HG03095 (cell line): ENCODE measurements at regions not wholly inside any gene's neighbourhood (a gene's known extent, or its start where the extent isn't known, plus 50 kb on each side); places are given as distances from the start of the nearest gene placed in this dataset.
"Not testable (repeated sequence)": the region's sequence is repeated elsewhere in the genome, so short reads cannot be mapped to it uniquely, and the experiment has no call there.

Source experiments
- ATAC-seq: cut with Tn5 transposase; IDR thresholded peaks from one replicate; pipeline ENCODE4 v1.9.1; 2021; ENCODE audit warnings: moderate library complexity; ENCODE audit not compliant: unreplicated experiment

DNA sequence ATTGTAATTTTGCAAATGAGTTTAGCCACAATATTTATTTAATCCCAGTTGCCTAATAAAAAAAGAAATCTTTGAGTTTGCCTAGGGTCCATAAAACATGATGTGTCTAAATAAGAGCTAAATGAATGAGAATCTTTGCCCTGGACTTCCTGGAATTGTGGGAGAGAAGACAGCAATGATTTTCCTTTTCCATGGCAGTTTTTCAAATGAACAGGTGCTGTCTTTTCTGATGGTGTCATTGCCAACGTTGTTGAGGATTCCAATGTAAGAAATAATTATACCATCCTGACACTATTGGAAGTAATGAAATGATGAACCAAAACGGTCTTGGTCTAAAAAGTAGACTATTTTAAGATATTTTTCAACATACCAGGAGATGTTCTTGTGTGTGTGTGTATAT, 984.7 kb upstream of the CELF2 start:
- ATAC-seq: no peak

DNA sequence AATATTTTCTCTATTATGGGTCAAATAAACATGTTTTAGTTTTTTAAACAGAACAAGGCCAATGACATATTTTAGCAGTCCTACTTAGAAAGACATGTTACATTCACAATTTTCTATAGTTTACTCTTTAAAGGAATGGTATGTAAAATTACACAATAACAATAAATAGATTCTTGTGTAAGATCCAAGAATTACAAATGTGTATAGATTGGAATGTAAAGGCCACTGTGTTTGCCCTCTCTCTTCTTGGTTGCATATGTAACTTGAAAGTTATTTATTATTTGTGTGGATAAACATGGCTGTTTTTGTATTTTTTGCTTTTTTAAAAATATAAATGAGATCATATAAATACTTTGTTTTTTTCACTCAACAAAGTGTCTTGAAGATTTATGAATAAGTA, 979.3 kb upstream of the CELF2 start:
- ATAC-seq: no peak

DNA sequence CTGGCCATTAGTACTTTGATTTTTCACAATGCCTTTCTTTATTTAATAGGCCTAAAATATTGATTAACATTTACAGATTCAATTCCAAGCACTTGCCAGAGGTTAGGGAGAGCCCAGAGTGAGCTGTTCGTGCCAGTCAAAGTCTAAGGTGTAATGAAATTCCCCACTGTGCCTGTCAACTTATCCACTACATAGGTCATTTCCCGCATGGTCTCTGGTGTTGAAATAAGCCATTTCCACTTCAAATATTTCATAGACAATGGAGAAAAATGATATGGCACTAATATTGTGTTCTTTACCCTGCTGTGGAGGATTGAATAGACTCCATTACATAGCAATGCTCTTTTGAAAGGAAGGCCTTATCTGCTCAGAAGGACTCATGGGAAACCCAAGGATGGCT, 978.1 kb upstream of the CELF2 start:
- no peak for ATAC-seq

DNA sequence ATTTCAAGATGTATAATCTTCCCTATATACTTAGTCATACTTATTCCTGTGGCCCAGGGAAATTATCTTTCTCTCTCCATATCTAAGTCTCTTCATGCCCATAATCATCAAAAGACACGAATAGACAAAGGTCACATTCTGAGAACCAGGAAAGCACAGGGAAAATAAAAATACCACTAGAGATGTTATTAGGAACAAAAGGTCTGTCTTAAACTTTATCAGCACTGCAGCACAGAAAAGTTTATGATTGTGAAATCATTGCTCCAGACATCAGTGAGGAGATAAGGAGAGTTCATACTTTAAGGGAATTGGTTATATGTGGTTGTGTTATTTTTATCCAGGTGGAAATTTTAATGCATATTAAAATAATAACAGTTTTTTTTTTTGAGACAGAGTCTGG, 974.6 kb upstream of the CELF2 start:
- no peak for ATAC-seq

DNA sequence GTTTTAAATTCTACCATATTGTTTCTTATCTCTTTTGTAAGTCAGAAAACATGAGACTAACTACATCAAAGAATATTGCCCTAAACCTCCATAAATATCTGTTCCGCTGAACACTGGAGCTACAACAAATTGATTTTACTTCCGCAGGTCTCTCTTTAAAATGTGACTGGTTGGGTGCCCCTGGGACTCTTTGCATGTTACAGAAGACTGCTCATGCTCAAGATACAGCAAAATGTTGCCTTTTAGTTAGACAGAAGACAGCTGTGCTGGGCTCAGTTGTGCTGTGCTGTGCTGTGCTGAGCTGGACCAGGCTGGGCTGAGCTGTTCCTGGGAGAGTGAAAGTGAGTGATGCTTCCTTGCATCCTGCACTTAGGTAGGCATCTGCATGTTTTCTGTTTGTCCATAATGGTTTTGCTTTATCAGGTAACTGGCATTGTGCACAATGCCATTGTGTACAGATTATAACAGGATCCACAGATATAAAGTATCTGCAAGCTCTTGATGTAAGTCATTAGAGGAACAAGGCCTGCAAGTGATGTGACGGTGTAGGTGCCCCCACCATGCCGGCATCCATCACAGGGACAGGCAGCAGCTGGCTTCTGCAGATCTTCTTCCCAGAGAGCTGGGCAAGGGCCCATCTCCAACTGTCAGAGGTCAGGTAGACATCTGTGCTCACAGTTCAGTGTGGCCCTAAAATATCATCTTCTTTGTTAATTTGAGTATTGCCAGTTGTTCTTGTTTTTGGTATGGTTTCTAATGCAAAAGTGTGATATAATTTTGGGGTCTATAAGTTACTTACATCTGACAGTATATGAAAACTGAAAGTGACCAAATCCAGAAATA, 972.5 kb upstream of the CELF2 start:
- ATAC-seq: peak; percentile 75

DNA sequence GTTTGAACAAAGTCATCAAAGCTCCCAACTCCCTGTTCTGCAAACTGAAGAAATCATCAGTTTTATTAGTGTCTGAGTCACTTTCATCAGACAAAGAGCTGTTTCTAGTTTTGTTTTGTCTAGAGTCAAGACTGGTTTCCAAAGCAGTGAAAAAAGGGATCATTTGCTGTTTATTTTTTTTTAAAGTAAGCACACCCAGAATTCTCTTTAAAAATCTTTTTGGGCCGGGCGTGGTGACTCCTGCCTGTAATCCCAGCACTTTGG, 972.0 kb upstream of the CELF2 start:
- peak; percentile 48 for ATAC-seq

DNA sequence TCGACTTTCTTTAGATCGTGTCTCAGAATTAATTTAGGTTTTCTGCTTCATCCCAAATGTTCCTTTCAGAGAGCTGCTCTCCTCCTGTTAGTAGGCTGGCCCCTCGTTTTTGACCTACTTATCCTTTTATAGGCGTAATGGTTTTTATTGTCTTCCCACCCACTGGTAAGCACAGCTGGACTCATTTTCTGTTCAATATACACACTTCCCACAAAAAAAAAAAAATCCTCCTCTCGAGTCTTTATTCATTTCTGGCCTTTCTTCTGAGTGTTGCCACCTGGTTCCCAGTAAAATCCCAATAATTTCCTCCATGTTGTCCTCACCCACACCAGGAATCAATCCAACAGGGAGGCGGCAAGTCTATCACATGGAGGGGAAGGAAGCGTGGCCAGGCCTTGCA, 970.2 kb upstream of the CELF2 start:
- no peak for ATAC-seq

DNA sequence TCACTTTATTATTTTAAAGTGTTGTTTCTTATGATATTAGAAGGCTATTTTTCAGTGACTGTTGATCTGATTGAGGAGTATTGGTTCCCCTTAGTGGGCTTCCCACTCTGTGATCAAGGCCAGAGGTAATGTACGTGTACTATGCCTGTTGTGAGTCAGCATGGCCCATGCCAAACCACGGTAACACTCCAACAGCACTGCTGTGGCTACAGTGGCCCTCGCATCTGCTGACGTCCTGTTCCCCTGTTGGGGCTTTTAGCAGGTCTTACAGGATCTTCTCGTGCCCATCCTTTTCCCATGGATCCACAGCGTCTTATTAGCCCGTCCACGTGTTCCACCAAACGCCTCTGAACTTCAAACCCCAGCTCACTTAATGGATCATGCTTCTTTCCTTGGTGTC, 964.6 kb upstream of the CELF2 start:
- ATAC-seq: no peak

DNA sequence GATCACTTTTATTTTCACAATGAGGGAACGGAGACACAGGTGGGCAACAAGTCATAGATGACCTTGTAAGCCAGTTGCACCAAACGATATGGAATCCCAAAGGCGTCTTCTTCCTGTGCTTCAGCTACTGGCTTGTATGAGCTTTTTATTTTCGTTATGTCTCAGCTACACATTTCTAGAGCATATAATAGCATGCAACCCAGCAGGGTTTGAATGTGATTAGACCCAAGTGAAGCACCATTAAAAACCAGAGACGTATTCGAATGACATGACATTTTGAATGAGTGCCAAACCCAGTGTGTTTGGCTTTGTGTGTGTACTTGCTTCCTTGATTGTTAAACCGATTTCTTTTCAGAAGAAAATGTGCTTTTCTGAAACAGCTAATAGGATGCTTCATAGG, 963.2 kb upstream of the CELF2 start:
- ATAC-seq: no peak

DNA sequence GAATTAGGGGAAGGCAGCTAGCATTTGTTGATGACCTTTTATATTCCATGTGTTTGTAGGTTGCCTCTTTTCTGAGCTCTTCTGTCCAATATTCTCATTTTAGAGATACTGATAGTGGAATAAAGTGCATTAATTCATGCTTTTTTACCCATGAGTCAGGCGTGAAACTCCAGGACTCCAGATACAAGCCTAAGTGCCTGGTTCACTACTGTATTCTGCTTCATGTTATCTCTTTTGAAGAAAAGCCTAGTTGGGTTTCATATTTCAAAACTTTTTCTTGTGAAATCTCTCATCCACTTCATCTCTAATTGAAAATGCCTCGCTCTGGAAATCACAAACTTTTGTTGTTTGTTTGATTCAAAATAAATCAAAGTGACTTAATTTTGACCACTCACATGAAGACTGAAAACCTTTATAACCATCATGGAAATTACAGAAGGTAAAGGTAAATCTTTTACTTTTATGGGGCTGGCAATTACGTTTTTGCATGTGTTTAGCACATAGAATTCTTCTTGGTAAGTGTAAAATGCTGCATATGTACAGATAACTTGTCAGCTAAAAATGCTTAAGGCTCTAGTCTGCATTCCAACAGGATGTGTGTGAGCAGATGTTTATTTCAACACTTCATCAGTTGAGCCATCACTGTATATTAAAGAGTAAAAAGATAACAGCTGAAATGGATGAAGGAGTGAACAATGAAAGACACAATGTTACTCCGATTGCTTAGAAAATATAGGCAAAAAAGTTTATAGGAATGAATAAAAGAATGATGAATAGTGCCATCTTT, 961.8 kb upstream of the CELF2 start:
- no peak for ATAC-seq

DNA sequence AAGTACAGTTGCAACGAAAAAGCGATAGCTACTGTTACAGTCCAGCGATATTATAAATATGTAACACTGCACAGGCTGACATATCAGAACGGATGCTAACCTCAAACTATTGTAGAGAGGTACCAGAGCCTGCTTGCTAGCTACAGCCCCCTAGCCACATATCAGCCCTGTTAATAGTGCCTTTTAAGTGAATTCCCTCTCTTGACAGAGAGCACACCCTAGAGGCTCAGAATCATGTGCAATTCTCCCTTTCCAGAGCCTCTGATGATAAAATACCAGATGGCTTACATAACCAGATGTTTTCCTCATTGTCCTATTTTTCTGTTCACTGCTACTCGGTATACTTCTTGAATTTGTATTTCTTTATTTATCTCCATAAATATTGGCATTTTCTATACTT, 960.7 kb upstream of the CELF2 start:
- no peak for ATAC-seq

DNA sequence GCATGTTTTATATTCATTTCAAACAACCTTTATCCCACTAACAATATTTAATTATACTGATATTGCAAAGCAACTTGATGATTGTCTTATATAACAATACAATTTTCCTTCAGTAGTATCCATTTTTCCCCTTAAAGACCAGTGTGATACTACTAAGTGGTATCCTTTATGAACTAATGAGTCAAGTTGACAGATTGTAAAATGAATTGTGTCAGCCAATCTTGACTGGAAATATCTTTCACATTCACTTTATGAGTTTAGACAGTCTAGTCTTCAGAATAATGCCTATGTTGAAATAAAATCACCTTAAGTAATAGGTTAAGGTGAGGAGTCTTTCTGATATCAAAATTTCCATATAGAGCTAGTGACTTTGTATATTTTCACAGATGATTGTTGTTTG, 950.0 kb upstream of the CELF2 start:
- no peak for ATAC-seq

DNA sequence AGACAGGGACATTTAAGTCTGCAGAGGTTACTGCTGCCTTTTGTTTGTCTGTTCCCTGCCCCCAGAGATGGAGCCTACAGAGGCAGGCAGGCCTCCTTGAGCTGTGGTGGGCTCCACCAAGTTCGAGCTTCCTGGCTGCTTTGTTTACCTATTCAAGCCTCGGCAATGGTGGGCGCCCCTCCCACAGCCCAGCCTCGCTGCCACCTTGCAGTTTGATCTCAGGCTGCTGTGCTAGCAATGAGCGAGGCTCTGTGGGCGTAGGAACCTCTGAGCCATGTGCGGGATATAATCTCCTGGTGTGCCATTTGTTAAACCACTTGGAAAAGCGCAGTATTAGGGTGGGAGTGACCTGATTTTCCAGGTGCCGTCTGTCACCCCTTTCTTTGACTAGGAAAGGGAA, 942.8 kb upstream of the CELF2 start:
- not testable (repeated sequence) for ATAC-seq

DNA sequence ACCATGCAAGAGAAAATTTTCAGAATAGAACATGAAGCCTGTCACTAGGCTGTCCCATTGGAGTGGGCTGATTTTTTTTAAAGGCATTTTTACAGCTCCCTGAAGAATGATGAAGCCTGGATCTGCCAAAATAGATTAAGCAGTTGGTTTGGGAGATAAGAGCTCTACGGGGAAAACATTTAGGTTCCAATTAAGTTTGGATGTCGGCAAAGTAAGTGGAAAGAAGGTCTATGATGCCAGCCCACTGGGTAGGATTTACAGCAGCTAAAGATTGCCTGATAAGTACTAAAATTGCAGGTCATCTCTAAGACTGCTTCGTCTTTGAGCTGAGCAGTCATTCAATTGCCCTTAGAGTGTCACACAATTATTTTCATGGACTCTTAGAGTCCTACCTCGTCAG, 939.2 kb upstream of the CELF2 start:
- no peak for ATAC-seq

DNA sequence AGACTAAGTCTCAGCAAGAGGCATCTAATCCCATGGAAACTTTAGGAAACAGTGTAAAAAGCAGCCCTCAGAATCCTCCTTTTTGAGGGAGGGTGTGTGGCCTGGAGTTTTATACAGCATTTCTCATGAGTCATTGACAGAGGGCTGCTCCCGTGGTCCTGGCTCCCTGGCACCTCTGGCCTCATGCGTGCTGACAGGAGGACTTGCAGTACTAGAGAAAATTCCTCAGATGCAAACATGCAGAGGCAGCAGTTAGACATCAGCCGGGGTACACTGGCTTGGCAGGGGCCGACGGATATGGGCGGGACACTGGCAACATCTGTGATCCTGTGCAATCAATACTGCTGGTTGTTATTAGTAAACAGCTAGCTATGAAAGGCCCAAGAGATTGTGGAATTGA, 925.1 kb upstream of the CELF2 start:
- no peak for ATAC-seq

DNA sequence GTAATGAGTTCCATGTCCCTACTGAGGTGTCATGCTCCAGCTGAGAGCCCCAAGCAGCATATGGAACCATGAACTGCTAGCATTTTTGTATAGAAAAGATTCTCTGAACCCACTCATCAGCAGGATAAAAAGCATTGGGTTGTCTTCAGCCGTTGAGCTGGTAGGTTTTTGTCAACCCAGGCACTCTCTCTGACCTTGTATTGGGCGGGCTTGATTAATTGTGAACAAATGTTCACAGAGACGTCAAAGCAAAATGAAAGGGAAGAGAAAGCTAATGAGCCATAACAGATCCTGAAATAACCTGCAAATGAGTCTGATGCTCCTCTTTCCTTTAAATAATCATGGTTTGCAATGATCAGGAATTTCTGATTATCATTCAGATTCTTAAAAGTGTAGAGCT, 924.7 kb upstream of the CELF2 start:
- no peak for ATAC-seq

DNA sequence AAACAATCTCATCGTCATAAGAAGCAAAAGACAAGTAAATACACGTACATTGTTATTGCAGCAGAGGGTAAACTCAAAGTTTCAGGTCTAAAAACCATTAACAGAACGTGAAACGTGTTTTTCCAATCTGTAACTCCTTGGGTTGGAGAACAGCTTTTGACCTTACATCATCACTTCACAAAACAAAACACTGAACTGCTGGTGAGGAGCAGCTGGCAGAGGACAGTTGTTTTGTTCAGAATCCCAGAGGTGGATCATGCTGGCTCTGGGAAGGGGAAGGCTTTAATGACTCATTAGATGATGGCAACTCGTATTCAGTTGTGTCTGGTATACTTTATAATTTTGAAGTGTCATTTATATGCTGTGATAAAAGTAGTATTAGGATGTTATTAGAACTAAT, 923.0 kb upstream of the CELF2 start:
- ATAC-seq: no peak

DNA sequence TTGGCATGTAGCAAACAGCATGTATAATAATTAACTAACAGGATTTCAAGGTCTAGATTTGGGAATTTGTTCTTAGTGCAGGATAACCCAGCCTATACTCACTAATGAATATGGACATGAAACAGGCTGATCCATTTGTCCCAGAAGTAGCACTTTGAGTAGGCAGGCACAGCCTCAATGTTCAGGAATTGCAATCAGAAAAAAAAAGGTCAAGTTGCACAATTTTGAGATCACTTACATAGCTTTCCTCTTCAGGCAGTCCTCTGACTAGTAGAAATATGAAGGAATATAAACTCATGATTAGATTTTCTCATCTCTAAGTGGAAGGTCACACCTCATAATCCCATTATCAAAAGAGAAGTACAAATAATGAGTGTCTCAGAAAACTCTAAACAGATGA, 921.4 kb upstream of the CELF2 start:
- no peak for ATAC-seq

DNA sequence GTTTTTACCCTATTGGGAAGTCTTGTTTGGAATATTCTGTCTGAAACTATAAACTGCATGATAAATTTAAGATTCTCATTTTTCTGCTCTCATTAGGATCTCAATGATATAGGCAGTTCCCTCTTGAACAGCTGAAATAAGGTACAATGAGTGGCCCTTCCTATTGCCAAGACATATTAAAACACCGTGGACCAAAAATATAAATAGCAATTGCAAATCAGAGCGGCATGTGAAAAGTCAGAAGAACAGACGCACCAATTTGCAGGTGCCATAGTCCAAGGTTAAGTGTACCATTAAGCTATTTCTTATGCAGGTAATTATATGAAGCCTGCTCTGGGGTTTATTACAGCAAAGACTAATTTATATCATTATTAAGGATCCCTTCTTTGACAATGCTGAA, 920.8 kb upstream of the CELF2 start:
- no peak for ATAC-seq

DNA sequence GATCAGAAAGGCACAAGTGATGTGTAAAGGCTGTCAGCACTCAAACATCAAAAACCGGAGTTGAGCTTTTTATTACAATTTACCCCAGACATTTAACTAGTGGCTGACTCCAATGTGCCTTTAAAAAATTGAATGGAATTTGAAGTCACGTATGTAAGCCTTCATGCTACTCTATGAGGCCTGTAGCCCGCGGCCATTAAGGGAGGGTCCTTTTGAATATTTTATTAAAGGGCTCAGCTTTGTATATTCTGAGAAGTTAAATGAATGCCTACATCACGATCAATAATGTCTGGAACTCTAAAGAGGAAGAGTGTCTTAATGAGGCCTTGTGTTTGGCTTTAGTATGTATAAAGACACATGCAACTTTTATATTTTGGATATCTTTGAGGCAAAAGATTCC, 916.6 kb upstream of the CELF2 start:
- ATAC-seq: no peak

DNA sequence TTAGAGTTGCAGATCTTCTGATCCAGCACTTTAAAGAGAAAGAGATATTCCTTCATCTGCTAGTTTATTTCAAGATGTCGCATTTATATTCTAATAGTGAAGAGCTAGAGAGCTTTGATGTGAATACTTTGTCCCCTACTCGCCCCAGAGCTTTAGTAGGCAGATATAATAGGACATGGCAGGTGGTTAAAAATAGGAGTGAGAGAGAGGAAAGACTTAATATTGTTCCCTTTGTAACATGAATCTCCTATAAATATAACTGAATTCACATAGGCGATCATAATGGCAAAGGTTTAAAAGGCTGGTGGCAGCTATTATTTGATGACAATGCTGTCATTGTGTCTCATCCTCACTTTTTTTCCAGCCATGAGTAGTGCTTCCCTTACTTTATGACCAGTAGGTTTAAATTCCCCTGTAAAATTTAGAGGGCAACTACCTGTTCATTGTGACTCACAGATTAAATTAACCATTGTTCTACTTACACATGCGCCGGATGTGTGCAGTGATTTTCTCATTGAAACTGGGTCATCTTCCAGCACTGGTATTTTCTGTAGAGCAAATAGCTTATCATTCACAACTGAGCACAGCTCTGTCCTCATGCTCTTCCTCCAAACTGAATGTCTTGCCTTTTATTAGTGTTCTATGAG, 906.7 kb upstream of the CELF2 start:
- no peak for ATAC-seq

DNA sequence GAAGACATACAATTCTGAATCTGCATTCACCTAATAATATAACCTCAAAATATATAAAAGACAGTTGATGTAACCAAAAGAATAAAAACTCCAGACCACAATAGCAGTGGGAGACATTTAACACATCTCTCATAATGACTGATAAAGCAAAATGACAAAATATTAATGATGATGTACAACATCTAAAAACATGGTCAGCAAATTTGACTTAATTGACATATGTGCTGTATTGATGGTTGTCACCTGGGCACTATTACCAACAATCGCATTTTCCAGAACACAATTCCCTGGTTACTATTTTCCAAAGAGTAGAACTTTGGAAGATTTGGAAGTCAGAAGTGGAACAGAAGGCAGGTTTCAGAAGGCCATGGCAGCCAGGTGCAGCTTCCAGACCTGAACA, 899.5 kb upstream of the CELF2 start:
- ATAC-seq: no peak
